Karpas-422 (cell line): ENCODE measurements at regions not wholly inside any gene's neighbourhood (a gene's known extent, or its start where the extent isn't known, plus 50 kb on each side); places are given as distances from the start of the nearest gene placed in this dataset.

Source experiments
- DNase-seq: peaks from one replicate; pipeline ENCODE4 v3.0.0-alpha.2; 2015
- H2AFZ ChIP-seq: fragments of 200-600 bp; sonication (generic); 2 replicates; pipeline ENCODE4 v1.6.1; 2014; ENCODE audit warnings: antibody characterized with exemption, low read length, mixed read lengths
- H3K27ac ChIP-seq: fragments of 200-600 bp; sonication (generic); 2 replicates; pipeline ENCODE4 v1.5.1; 2014; ENCODE audit warnings: mild to moderate bottlenecking, low read length, moderate library complexity
- H3K27me3 ChIP-seq: fragments of 200-600 bp; sonication (generic); 2 replicates; pipeline ENCODE4 v1.6.1; 2014; ENCODE audit warnings: low read length, mixed read lengths
- H3K36me3 ChIP-seq: fragments of 200-600 bp; sonication (generic); 2 replicates; pipeline ENCODE4 v1.6.1; 2014; ENCODE audit warnings: low read length, mixed read lengths; ENCODE audit not compliant: insufficient read depth
- H3K4me1 ChIP-seq: fragments of 200-600 bp; sonication (generic); 2 replicates; pipeline ENCODE4 v1.6.1; 2014; ENCODE audit warnings: mild to moderate bottlenecking, low read length, mixed read lengths
- H3K4me2 ChIP-seq: fragments of 200-600 bp; sonication (generic); 2 replicates; pipeline ENCODE4 v1.6.1; 2014; ENCODE audit warnings: low read length, low read depth, mild to moderate bottlenecking; ENCODE audit not compliant: poor library complexity, severe bottlenecking
- H3K4me3 ChIP-seq: fragments of 200-600 bp; sonication (generic); 2 replicates; pipeline ENCODE4 v1.5.1; 2014; ENCODE audit warnings: mild to moderate bottlenecking, antibody characterized with exemption, low read length, mixed read lengths
- H3K79me2 ChIP-seq: fragments of 200-600 bp; sonication (generic); 2 replicates; pipeline ENCODE4 v1.6.1; 2014; ENCODE audit warnings: mild to moderate bottlenecking, low read length, mixed read lengths
- H3K9ac ChIP-seq: fragments of 200-600 bp; sonication (generic); 2 replicates; pipeline ENCODE4 v1.6.0; 2014; ENCODE audit warnings: low read length
- H3K9me2 ChIP-seq: fragments of 200-600 bp; sonication (generic), shearing (Covaris generic); replicated peaks from 2 replicates; pipeline ENCODE4 v1.6.0; 2014; ENCODE audit warnings: mild to moderate bottlenecking, low read length, moderate library complexity; ENCODE audit not compliant: insufficient read depth
- H3K9me3 ChIP-seq: fragments of 300-700, 200-600 bp; sonication (generic); 2 replicates; pipeline ENCODE4 v1.6.1; 2014; ENCODE audit warnings: low read length, mixed read lengths
- H4K20me1 ChIP-seq: fragments of 200-600 bp; sonication (generic); 2 replicates; pipeline ENCODE4 v1.6.1; 2014; ENCODE audit warnings: mild to moderate bottlenecking, antibody characterized with exemption, low read length, low read depth; ENCODE audit not compliant: insufficient read depth

- no peaks in the 10 kb centered on the region for H3K4me1 ChIP-seq
- no peaks in the 10 kb centered on the region for H3K79me2 ChIP-seq
- H3K27ac ChIP-seq: no peak overlapping the region
- DNase-seq: no peak
- no peak overlapping the region for H3K4me3 ChIP-seq
- no peaks in the 10 kb centered on the region; the same call in 1 of the 2 replicates for H3K9me3 ChIP-seq
- no peak overlapping the region for H3K9ac ChIP-seq
- no peak overlapping the region for H3K4me2 ChIP-seq
- H4K20me1 ChIP-seq: no peaks in the 10 kb centered on the region
- no peaks in the 10 kb centered on the region for H3K27me3 ChIP-seq
- no peak overlapping the region for H2AFZ ChIP-seq
- H3K9me2 ChIP-seq: no peaks in the 10 kb centered on the region
- H3K36me3 ChIP-seq: no peaks in the 10 kb centered on the region
Observed at GRCh38 chr5:167308466-167308865, 983.0 kb upstream of the WWC1 start.

- no peak for DNase-seq
- Histone ChIP-seq H3K27ac (no peak overlapping the region), H3K36me3 (no peaks in the 10 kb centered on the region), H4K20me1 (no peaks in the 10 kb centered on the region), H3K9ac (no peak overlapping the region), H3K4me3 (no peak overlapping the region), H3K27me3 (no peaks in the 10 kb centered on the region), H3K9me2 (no peaks in the 10 kb centered on the region), H3K79me2 (no peaks in the 10 kb centered on the region), H2AFZ (no peak overlapping the region), H3K9me3 (no peaks in the 10 kb centered on the region; the same call in 1 of the 2 replicates), H3K4me2 (no peak overlapping the region), H3K4me1 (no peaks in the 10 kb centered on the region)
Observed at GRCh38 chr5:167309941-167310517, 981.4 kb upstream of the WWC1 start.

GRCh38 chr5:167311340-167311739, 980.1 kb upstream of the WWC1 start:
- DNase-seq: no peak
- H3K4me3 ChIP-seq: no peak overlapping the region
- H3K9me2 ChIP-seq: no peaks in the 10 kb centered on the region
- H3K4me1 ChIP-seq: no peaks in the 10 kb centered on the region
- H3K79me2 ChIP-seq: no peaks in the 10 kb centered on the region
- no peak overlapping the region for H3K27ac ChIP-seq
- no peak overlapping the region for H3K4me2 ChIP-seq
- H3K27me3 ChIP-seq: no peaks in the 10 kb centered on the region
- no peak overlapping the region for H3K9ac ChIP-seq
- no peak overlapping the region for H2AFZ ChIP-seq
- no peaks in the 10 kb centered on the region; the same call in 1 of the 2 replicates for H3K9me3 ChIP-seq
- H3K36me3 ChIP-seq: no peaks in the 10 kb centered on the region
- no peaks in the 10 kb centered on the region for H4K20me1 ChIP-seq

- Histone ChIP-seq H3K27ac (no peak overlapping the region), H3K9ac (no peak overlapping the region), H4K20me1 (no peaks in the 10 kb centered on the region), H3K36me3 (no peaks in the 10 kb centered on the region), H3K9me3 (no peaks in the 10 kb centered on the region; the same call in 1 of the 2 replicates), H3K4me2 (no peak overlapping the region), H3K9me2 (no peaks in the 10 kb centered on the region), H3K4me1 (no peaks in the 10 kb centered on the region), H3K79me2 (no peaks in the 10 kb centered on the region), H3K27me3 (no peaks in the 10 kb centered on the region), H3K4me3 (no peak overlapping the region), H2AFZ (no peak overlapping the region)
- DNase-seq: no peak
Observed at GRCh38 chr5:167312225-167312624, 979.2 kb upstream of the WWC1 start.

GRCh38 chr5:167315762-167316161, 975.7 kb upstream of the WWC1 start:
- no peak overlapping the region for H2AFZ ChIP-seq
- H3K9me2 ChIP-seq: no peaks in the 10 kb centered on the region; the same call in 1 of the 2 replicates
- no peaks in the 10 kb centered on the region for H3K36me3 ChIP-seq
- H3K4me2 ChIP-seq: no peak overlapping the region
- H3K27me3 ChIP-seq: no peaks in the 10 kb centered on the region
- no peak overlapping the region for H3K4me3 ChIP-seq
- H4K20me1 ChIP-seq: no peaks in the 10 kb centered on the region
- no peaks in the 10 kb centered on the region for H3K4me1 ChIP-seq
- no peak overlapping the region for H3K27ac ChIP-seq
- H3K79me2 ChIP-seq: no peaks in the 10 kb centered on the region
- no peaks in the 10 kb centered on the region; the same call in 1 of the 2 replicates for H3K9me3 ChIP-seq
- DNase-seq: no peak
- no peak overlapping the region for H3K9ac ChIP-seq

DNA sequence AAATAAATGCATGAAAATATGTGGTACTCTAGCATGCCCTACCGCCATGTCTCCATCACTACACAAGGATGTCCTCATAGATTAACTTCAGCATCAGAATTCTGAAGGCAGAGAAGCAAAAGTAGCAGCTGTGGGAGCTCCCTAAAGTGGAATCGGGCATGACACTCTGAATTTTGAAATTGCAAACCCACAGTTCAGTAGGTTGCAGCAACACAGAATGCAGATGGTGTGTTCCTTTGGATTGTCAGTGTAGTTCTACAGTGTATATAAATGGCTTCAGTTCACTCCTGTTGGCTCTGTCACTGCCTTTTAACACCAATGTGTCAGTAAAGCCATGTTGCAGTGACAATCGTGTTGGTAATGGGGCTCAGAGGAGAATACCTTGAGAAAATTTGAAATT, 973.6 kb upstream of the WWC1 start:
- Histone ChIP-seq H3K9me3 (no peaks in the 10 kb centered on the region; the same call in 1 of the 2 replicates), H3K27ac (no peak overlapping the region), H3K27me3 (no peaks in the 10 kb centered on the region), H3K4me1 (no peaks in the 10 kb centered on the region), H3K9ac (no peak overlapping the region), H4K20me1 (no peaks in the 10 kb centered on the region), H3K36me3 (no peaks in the 10 kb centered on the region), H3K79me2 (no peaks in the 10 kb centered on the region), H3K4me2 (no peak overlapping the region), H3K9me2 (no peaks in the 10 kb centered on the region; the same call in 1 of the 2 replicates), H2AFZ (no peak overlapping the region), H3K4me3 (no peak overlapping the region)
- DNase-seq: no peak

DNA sequence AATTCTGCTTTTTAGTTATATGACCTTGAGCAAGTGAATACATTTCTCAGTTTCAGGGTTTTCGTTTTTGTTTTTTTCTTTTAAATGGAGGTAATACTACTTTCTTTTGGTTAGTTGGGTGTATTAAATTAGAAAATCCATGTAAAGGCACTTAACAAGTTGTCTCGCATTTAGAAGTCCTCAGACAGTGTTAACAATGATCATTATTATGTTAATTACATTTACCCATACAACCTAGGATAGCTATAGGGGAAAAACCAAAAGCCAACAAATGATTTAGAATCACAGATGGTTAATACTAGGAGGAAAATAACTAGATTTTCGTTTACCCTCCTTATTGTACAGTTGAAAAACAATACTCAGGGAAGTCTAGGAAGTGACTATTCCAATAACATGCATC, 972.2 kb upstream of the WWC1 start:
- Histone ChIP-seq H3K4me1 (no peaks in the 10 kb centered on the region), H2AFZ (no peak overlapping the region), H3K79me2 (no peaks in the 10 kb centered on the region), H3K27ac (no peak overlapping the region), H3K4me2 (no peak overlapping the region), H3K9me2 (no peaks in the 10 kb centered on the region; the same call in 1 of the 2 replicates), H3K9me3 (no peaks in the 10 kb centered on the region; the same call in 1 of the 2 replicates), H3K36me3 (no peaks in the 10 kb centered on the region), H4K20me1 (no peaks in the 10 kb centered on the region), H3K9ac (no peak overlapping the region), H3K4me3 (no peak overlapping the region), H3K27me3 (no peaks in the 10 kb centered on the region)
- no peak for DNase-seq

GRCh38 chr5:167320019-167320418, 971.4 kb upstream of the WWC1 start:
- H3K27ac ChIP-seq: no peak overlapping the region
- no peaks in the 10 kb centered on the region for H3K27me3 ChIP-seq
- H3K9me2 ChIP-seq: no peaks in the 10 kb centered on the region; the same call in 1 of the 2 replicates
- no peaks in the 10 kb centered on the region for H3K79me2 ChIP-seq
- no peaks in the 10 kb centered on the region for H3K36me3 ChIP-seq
- no peak overlapping the region for H3K9ac ChIP-seq
- no peaks in the 10 kb centered on the region; the same call in 1 of the 2 replicates for H3K9me3 ChIP-seq
- H2AFZ ChIP-seq: no peak overlapping the region
- no peak overlapping the region for H3K4me3 ChIP-seq
- H4K20me1 ChIP-seq: no peaks in the 10 kb centered on the region
- DNase-seq: no peak
- no peak overlapping the region for H3K4me2 ChIP-seq
- no peaks in the 10 kb centered on the region for H3K4me1 ChIP-seq
